DMS153 (cell line): ENCODE measurements at regions not wholly inside any gene's neighbourhood (a gene's known extent, or its start where the extent isn't known, plus 50 kb on each side); places are given as distances from the start of the nearest gene placed in this dataset.
A peak's percentile ranks its signal among the peaks of the same experiment; 100 is the strongest.
"Not testable (repeated sequence)": the region's sequence is repeated elsewhere in the genome, so short reads cannot be mapped to it uniquely, and the experiment has no call there.

Experiments
- DNase-seq: peaks from one replicate; lab custom pipeline; 2025; lab: John Stamatoyannopoulos, UW

DNA sequence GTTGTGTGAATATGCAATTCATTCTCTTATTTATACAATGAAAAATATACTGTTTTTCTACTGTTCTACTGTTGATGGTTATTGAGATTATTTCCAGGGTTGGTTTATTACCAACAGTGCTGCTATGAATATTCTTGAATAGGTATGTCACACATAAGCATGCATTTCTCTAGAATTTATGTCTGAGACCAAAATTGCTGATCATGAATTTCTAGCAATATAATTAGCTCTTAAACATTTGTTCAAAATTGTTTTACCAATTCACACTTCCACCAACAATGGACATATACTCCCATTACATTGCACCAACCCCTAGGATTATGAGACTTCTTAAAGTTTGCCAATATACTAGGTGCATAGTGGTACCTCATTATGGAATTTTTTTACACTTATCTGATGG, 164.1 kb upstream of the KCNQ5 start:
- DNase-seq = no peak

DNA sequence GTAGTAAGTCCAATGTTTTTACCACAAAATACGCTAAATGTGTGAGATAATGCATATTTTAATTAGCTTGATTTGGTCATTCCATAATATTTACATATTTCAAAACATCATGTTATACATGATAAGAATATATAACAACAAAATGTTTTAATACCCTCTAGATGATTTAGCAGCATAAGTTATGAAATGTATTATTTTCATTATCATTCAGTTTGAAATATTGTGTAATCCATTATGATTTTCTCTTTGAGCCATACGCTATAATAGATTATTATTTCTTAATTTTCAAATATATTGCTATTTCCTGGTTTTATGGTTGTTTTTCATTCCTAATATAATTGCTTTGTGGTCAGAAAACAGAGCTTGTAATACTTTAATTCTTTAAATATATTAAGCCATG, 163.3 kb upstream of the KCNQ5 start:
- no peak for DNase-seq

GRCh38 chr6:72461144-72461543, 160.7 kb upstream of the KCNQ5 start:
- DNase-seq = no peak

DNA sequence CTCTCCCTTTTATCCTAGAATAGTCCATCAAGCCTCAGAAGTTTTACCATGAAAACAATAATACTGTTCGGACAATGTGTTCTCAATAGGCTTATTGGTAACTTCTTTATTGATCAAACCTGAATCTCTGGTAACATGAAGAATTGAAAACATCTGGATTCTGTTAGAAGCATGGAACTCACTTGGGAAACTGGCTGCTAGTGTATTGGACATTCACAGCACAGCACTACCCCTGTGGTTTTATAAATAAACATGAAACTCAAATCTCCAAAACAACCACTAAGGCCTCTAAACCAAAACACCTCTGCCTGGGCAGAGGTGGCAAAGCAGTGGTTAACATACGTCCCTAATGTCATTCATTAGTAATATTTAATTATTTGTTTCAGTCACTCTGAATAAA, 157.6 kb upstream of the KCNQ5 start:
- DNase-seq = no peak

DNA sequence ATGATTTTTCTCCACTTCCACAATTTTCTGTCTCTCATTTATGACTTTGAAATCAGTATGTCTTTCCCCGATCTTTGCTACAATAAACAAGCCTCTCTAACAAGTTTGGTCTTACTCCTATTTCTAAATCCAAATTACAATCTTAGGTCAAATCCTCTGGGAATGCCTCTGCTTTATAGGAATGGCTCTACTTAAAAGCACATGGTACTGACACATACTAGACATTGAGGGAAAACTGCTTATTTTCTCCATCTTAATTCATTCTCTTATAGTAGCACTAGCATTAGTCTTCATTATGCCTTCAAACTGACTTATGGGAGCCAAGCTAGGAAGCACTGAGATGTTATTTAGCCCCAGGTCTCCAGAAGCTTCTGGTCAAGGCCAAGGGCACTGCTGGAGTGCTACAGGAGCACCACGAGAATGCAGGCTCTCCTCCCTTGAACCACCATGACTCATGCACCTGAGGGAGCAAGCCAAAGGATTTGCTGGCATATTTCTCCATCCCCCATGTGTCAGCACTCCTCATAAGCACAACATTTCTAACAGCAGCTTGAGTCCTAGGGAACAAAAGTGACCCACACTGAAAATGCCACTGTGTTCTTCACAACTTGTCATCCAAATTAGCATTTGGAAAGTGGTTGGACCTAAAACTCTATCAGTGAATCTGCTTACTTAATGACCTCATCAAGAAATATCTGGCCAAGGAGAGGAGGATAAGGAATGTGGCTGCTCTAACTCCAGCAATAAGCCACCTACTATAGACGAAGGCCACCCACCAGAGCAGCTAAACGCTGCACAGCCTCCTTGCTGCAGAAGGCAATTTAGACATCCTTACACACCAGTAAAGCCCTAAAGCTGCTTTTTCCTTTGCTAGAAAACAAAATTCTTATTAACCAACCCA, 156.8 kb upstream of the KCNQ5 start:
- DNase-seq = no peak

DNA sequence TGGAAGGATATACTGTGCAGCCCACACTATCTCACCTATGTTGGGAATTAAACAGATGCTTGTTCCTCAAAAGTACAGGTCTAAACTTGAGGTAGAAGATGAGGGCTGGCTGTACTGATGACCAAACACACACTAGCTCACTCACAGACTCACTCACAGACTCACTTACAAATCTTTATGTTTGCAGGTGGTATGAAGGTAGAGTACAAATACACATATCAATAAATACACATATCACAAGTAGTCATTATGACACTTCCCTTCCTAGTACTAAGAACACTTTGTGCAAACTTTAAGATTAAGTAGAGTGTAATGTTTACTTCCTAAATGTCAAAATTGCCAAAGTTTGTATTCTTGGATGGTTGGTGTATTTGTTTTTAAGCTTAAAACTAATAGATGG, 155.4 kb upstream of the KCNQ5 start:
- DNase-seq = no peak

DNA sequence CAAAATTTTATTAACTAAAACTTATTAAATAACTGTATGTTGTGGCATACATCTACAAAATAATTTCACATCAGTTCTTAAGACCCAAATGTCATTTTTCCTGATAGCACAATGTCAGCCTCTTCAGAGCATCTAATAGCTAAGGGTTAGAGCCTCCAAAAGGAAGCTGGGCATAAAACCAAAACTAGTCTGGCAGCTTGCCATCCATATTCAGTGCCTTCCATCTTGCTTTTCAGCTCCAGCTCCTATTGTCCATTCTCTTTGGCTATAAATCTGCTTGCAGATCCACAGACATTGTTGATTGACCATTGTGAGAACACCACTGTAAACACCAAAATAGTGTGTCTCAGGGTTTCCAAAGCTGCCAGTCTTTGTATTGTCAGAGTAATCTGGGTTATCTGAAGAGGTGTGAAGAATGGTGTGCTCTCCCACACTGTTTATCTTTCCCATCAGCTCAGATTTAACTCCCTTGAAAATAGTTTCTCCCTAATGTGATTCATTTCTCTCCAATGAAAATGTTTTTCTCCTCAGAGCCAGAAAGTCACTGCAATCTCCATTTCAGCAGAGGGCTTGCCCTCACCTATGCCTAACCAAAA, 154.8 kb upstream of the KCNQ5 start:
- peak; percentile 98 for DNase-seq

DNA sequence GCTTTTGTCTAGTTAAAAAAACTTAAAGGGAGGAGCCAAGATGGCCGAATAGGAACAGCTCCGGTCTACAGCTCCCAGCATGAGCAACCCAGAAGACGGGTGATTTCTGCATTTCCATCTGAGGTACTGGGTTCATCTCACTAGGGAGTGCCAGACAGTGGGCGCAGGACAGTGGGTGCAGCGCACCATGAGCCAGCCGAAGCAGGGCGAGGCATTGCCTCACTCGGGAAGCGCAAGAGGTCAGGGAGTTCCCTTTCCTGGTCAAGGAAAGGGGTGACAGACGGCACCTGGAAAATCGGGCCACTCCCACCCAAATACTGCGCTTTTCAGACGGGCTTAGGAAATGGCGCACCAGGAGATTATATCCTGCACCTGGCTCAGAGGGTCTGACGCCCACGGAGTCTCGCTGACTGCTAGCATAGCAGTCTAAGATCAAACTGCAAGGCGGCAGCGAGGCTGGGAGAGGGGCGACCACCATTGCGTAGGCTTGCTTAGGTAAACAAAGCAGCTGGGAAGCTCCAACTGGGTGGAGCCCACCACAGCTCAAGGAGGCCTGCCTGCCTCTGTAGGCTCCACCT, 152.4 kb upstream of the KCNQ5 start:
- DNase-seq = not testable (repeated sequence)

- no peak for DNase-seq
These were observed 145.8 kb upstream of the KCNQ5 start for GRCh38 chr6:72476051-72476450.

DNA sequence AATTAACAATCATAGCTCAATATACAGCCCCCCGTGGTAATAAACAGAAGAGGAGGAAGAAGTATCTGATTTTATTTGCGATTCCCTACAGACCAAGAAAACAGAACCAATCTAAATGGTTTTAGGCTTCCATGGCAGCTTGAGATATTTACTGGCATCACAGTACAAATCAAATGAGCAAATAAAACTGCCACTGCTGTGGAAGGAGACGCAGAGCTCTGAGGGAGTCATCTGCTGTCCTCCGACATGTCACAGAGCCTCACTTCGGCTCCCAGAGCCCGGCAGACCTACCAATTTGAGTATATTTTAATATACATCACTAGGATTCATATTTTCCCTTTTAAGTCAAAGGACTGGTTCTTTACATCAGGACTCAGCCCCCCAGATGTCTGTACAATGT, 145.2 kb upstream of the KCNQ5 start:
- DNase-seq = no peak

GRCh38 chr6:72495441-72495840, 126.4 kb upstream of the KCNQ5 start:
- no peak for DNase-seq

DNA sequence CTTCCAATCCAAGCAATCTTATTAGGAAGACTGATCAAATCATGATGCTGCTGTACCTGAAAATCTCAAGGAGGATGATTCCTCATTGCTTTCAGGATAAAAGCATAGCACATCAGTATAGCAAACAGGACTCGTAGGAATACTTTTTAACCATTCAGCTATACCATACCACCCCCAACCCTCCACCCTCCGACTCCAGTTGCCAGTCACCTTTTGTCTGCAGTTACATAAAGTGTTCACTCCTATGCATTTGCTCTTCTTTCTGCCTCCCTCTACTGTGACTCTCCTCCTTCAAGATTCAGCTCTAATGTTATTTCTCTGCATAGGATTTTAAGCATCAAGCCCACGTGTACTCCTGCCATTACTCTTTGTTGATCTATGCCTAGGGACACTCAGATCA, 124.7 kb upstream of the KCNQ5 start:
- no peak for DNase-seq

DNA sequence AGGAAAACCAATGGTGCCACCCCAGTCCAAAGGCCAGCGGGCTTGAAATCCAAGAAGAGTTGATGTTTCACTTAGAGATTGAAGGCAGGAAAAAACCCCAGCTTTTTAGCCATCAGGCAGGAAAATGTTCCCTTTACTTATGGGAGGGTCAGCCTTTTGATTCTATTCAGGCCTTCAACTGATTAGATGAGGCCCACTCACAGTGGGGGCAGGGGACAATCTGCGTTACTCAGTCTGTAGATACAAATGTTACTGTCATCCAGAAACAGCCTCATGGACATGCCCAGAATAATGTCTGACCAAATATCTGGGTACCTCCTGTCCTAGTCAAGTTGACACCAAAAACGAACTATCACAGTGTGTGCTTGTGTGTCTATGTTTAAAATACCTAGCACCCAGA, 121.2 kb upstream of the KCNQ5 start:
- no peak for DNase-seq

- DNase-seq = no peak
These were observed 117.5 kb upstream of the KCNQ5 start for GRCh38 chr6:72504406-72504805.

- DNase-seq = no peak
These were observed 116.4 kb upstream of the KCNQ5 start for GRCh38 chr6:72505446-72505845.

GRCh38 chr6:72519871-72520270, 102.0 kb upstream of the KCNQ5 start:
- DNase-seq = no peak

DNA sequence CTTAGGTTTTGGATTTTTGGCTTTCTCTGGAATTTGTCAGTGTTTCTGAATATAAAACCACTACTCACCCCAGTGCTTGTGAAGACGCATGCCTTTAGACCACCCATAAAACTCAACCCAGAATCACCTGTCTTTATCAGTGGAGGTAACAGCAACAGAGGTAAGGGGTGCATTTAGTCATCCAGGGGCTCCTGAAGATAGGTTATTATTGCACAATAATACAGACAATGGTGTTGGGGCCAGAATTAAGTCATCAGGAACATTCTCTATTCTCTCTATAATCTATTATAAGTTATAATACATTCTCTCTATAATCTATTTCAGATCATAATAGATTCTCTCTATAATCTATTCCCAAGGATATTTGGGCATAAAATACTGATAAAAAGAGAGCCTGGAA, 100.2 kb upstream of the KCNQ5 start:
- DNase-seq = no peak

DNA sequence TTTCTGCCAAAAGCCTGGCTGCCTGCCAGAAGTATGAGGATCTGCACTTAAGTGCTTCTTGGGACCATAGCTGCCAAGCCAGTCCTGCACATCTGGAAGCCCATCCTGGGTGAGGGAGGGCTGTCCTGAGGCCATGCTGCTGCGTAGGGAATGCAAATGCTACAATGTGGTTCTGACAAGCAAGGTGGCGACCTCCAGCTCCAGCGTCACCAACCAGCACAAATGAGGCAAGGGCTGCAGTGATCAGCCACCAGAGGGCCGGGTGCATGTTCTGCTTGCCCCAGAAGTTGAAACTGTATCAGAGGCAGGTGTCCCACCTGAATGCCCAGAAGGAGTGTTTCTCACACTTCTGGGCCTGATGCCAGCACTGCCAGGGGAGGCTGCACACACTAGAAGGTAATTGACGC, 99.1 kb upstream of the KCNQ5 start:
- peak; percentile 68 for DNase-seq

DNA sequence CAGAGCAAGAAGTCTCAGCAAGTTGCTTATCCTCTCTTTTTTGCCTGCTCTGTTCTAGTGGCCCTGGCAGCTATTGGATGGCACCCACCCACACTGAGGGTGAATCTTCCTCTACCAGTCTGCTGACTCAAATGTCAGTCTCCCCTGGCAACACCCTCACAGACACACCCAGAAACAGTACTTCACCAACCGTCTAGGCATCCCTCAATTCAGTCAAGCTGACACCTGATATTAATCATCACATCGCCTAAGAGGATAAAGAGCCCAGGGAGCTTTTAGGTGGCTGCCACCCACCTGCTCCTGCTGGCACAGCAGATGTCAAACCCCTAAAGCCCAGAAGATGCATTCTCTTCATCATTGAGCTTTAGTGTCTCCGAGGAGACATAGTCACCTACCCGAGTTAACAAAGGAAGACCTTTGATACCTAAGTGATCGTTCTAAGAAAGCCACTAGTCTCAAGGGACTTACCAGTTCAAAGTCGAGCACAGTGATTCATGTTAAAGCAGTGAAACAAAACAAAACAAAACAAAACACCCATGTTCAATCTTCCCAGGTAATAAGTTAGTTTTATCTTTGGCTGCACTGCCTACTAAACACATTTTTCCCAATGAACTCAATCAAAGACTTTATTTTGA, 97.7 kb upstream of the KCNQ5 start:
- DNase-seq = peak; percentile 73

DNA sequence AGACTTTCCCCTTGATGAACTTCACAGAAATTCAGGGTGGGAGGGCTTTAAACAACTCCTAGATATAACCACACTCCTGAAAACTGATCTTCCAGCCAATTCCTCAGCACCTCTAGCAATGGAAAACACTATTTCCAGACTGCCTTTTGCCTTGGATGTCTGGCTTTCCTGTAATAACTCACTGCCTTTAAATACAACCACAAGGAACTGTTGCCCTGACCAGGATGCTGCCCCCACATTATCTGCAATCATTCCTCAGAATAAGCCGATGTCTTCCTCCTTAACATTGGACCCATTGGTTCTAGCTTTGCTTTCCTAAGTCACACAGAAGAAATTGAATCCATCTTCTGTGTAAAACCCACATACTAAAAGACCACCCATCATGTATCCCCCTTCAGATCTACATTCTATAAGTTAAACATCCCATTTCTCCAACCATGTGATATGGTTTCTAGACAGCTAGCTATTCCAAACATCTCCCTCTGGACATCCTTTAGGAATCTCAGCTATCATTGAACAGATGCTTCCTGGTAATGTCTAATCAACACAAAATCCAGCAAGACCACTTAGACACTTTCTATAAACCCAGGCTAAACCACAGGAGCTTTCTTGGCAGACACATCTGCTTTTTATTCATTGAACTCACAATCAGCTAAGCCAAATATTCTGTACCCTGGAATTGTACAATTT, 95.9 kb upstream of the KCNQ5 start:
- no peak for DNase-seq

GRCh38 chr6:72530152-72530551, 91.7 kb upstream of the KCNQ5 start:
- DNase-seq = no peak

- DNase-seq = no peak
These were observed 91.1 kb upstream of the KCNQ5 start for GRCh38 chr6:72530750-72531149.
